Ovary (tissue), 3 donors: ENCODE measurements at regions not wholly inside any gene's neighbourhood (a gene's known extent, or its start where the extent isn't known, plus 50 kb on each side); places are given as distances from the start of the nearest gene placed in this dataset.

Experiments
- CTCF ChIP-seq, 3 donors: fragments of 450-650 bp in 2 of 3; fragments of 200-600 bp in 1 of 3; IDR thresholded peaks; one replicate each; pipeline versions ENCODE4 v1.5.1 to v1.8.0; 2016 to 2022; ENCODE audit warnings: antibody characterized with exemption in 3 of 3, mild to moderate bottlenecking in 1 of 3
- POLR2A ChIP-seq: fragments of 450-650 bp; IDR thresholded peaks from one replicate; pipeline ENCODE4 v1.6.1; 2017; ENCODE audit warnings: antibody characterized with exemption, mild to moderate bottlenecking, moderate library complexity
- donor health status: DM: no; HTN: no; CAD: no.

- TF ChIP-seq CTCF (IDR thresholded peaks at IDR 0.05), result no peak
- no peak for TF ChIP-seq POLR2A
Measured at GRCh38 chr6:86722131-86722530, 215.2 kb upstream of the HTR1E start.
